ENCODE measurements at regions not wholly inside any gene's neighbourhood (a gene's known extent, or its start where the extent isn't known, plus 50 kb on each side); places are given as distances from the start of the nearest gene placed in this dataset.
"Not testable (repeated sequence)": the region's sequence is repeated elsewhere in the genome, so short reads cannot be mapped to it uniquely, and the experiment has no call there.

GRCh38 chrX:46200413-46200812 is 344.8 kb downstream of the ZNF674 start:
- no peaks in the 10 kb centered on the region for H3K4me1 ChIP-seq (ENCODE audit: insufficient read depth, poor library complexity, severe bottlenecking)
- TF ChIP-seq CTCF (IDR thresholded peaks at IDR 0.05; ENCODE audit: poor library complexity, severe bottlenecking) = no peak
- H3K4me3 ChIP-seq (ENCODE audit: severe bottlenecking) = no peak overlapping the region
- no peak for ATAC-seq (ENCODE audit: low read depth)
- DNase-seq (ENCODE audit: low spot score) = no peak
- no peak overlapping the region for H3K27ac ChIP-seq (ENCODE audit: poor library complexity, severe bottlenecking)
- no peaks in the 10 kb centered on the region for H3K27me3 ChIP-seq (ENCODE audit: insufficient read depth, poor library complexity, severe bottlenecking)
- no peaks in the 10 kb centered on the region for H3K9me3 ChIP-seq (ENCODE audit: severe bottlenecking)
- H3K36me3 ChIP-seq (ENCODE audit: low read depth) = no peaks in the 10 kb centered on the region

- Histone ChIP-seq H3K27me3 (ENCODE audit: insufficient read depth, poor library complexity, severe bottlenecking) (no peaks in the 10 kb centered on the region), H3K4me1 (ENCODE audit: insufficient read depth, poor library complexity, severe bottlenecking) (no peaks in the 10 kb centered on the region), H3K4me3 (ENCODE audit: severe bottlenecking) (no peak overlapping the region), H3K27ac (ENCODE audit: poor library complexity, severe bottlenecking) (no peak overlapping the region), H3K9me3 (ENCODE audit: severe bottlenecking) (no peaks in the 10 kb centered on the region), H3K36me3 (ENCODE audit: low read depth) (no peaks in the 10 kb centered on the region)
- ATAC-seq (ENCODE audit: low read depth) = 0 out of 3 replicates have a peak, but pooled peaks have one; percentile 31
- no peak for DNase-seq (ENCODE audit: low spot score)
- no peak for TF ChIP-seq CTCF (IDR thresholded peaks at IDR 0.05; ENCODE audit: poor library complexity, severe bottlenecking)
Observed at GRCh38 chrX:46198858-46199257, 346.4 kb downstream of the ZNF674 start.

- Histone ChIP-seq H3K27ac (ENCODE audit: poor library complexity, severe bottlenecking) (peak overlapping the region; percentile 91), H3K4me1 (ENCODE audit: insufficient read depth, poor library complexity, severe bottlenecking) (peaks cover 31% of the 10 kb centered on the region)
- ATAC-seq (ENCODE audit: low read depth); H3K4me3 ChIP-seq (ENCODE audit: severe bottlenecking); H3K27me3 ChIP-seq (ENCODE audit: insufficient read depth, poor library complexity, severe bottlenecking); H3K36me3 ChIP-seq (ENCODE audit: low read depth); H3K9me3 ChIP-seq (ENCODE audit: severe bottlenecking); DNase-seq (ENCODE audit: low spot score): not testable (repeated sequence)
Observed at GRCh38 chrX:46186811-46187106, 358.5 kb downstream of the ZNF674 start.

GRCh38 chrX:46185923-46186810 is 359.1 kb downstream of the ZNF674 start:
- no peak for TF ChIP-seq CTCF (IDR thresholded peaks at IDR 0.05; ENCODE audit: poor library complexity, severe bottlenecking)
- H3K27ac ChIP-seq (ENCODE audit: poor library complexity, severe bottlenecking) = peak overlapping the region; percentile 91
- DNase-seq (ENCODE audit: low spot score) (no peak), ATAC-seq (ENCODE audit: low read depth) (peak; percentile 84)
- no peaks in the 10 kb centered on the region for H3K9me3 ChIP-seq (ENCODE audit: severe bottlenecking)
- H3K4me3 ChIP-seq (ENCODE audit: severe bottlenecking) = no peak overlapping the region
- no peaks in the 10 kb centered on the region for H3K27me3 ChIP-seq (ENCODE audit: insufficient read depth, poor library complexity, severe bottlenecking)
- H3K36me3 ChIP-seq (ENCODE audit: low read depth) = no peaks in the 10 kb centered on the region
- peaks cover 31% of the 10 kb centered on the region for H3K4me1 ChIP-seq (ENCODE audit: insufficient read depth, poor library complexity, severe bottlenecking)

GRCh38 chrX:46184749-46185148 is 360.5 kb downstream of the ZNF674 start:
- peaks cover 31% of the 10 kb centered on the region for H3K4me1 ChIP-seq (ENCODE audit: insufficient read depth, poor library complexity, severe bottlenecking)
- H3K4me3 ChIP-seq (ENCODE audit: severe bottlenecking) = no peak overlapping the region
- ATAC-seq (ENCODE audit: low read depth) = peak; percentile 80
- H3K36me3 ChIP-seq (ENCODE audit: low read depth) = no peaks in the 10 kb centered on the region
- TF ChIP-seq CTCF (IDR thresholded peaks at IDR 0.05; ENCODE audit: poor library complexity, severe bottlenecking) = no peak
- no peaks in the 10 kb centered on the region for H3K9me3 ChIP-seq (ENCODE audit: severe bottlenecking)
- peak overlapping the region; percentile 91 for H3K27ac ChIP-seq (ENCODE audit: poor library complexity, severe bottlenecking)
- no peaks in the 10 kb centered on the region for H3K27me3 ChIP-seq (ENCODE audit: insufficient read depth, poor library complexity, severe bottlenecking)
- no peak for DNase-seq (ENCODE audit: low spot score)

Measured in RWPE2 (cell line).